Lower leg skin (tissue), 3 donors: ENCODE measurements at regions not wholly inside any gene's neighbourhood (a gene's known extent, or its start where the extent isn't known, plus 50 kb on each side); places are given as distances from the start of the nearest gene placed in this dataset.
"Not testable (repeated sequence)": the region's sequence is repeated elsewhere in the genome, so short reads cannot be mapped to it uniquely, and the experiment has no call there.

Experiments used
- CTCF ChIP-seq, 3 donors: fragments of 450-650 bp; IDR thresholded peaks; one replicate each; pipeline ENCODE4 v1.5.1; 2016; ENCODE audit warnings: antibody characterized with exemption in 3 of 3, mild to moderate bottlenecking in 3 of 3, moderate library complexity in 2 of 3
- POLR2A ChIP-seq, 2 donors: fragments of 450-650 bp; IDR thresholded peaks; one replicate each; pipeline ENCODE4 v1.6.1; 2016 to 2017; ENCODE audit warnings: antibody characterized with exemption in 2 of 2, mild to moderate bottlenecking in 1 of 2, moderate library complexity in 1 of 2

- TF ChIP-seq CTCF, POLR2A (IDR thresholded peaks at IDR 0.05): not testable (repeated sequence)
These were observed 107.8 kb downstream of the GOLGA6L22 start for GRCh38 chr15:22566510-22566909.
